MG63 (cell line): ENCODE measurements at regions not wholly inside any gene's neighbourhood (a gene's known extent, or its start where the extent isn't known, plus 50 kb on each side); places are given as distances from the start of the nearest gene placed in this dataset.

Source experiments
- DNase-seq: peaks from one replicate; pipeline ENCODE4 v3.0.0-alpha.2; 2020
- H3K27me3 ChIP-seq: fragments of 250-450 bp; sonication (Bioruptor Pico); 2 replicates; pipeline ENCODE4 v1.5.1; 2020; ENCODE audit warnings: mild to moderate bottlenecking, moderate library complexity
- H3K36me3 ChIP-seq: fragments of 250-450 bp; sonication (Bioruptor Pico); 2 replicates; pipeline ENCODE4 v1.5.1; 2020; ENCODE audit warnings: mild to moderate bottlenecking, moderate library complexity
- H3K4me3 ChIP-seq: fragments of 250-450 bp; sonication (Bioruptor Pico); 2 replicates; pipeline ENCODE4 v1.5.1; 2020; ENCODE audit warnings: mild to moderate bottlenecking, moderate library complexity
- H3K9me3 ChIP-seq: fragments of 250-450 bp; sonication (Bioruptor Pico); 2 replicates; pipeline ENCODE4 v1.5.1; 2020; ENCODE audit warnings: mild to moderate bottlenecking, moderate library complexity

- DNase-seq = no peak
- H3K27me3 ChIP-seq = no peaks in the 10 kb centered on the region
Observed at GRCh38 chr2:150567771-150568301, 80.4 kb upstream of the RND3 start.

GRCh38 chr2:150566289-150566688 is 78.8 kb upstream of the RND3 start:
- no peak overlapping the region for H3K4me3 ChIP-seq
- no peaks in the 10 kb centered on the region for H3K36me3 ChIP-seq

More at GRCh38 chr2:150567771-150568301, 80.4 kb upstream of the RND3 start:
- no peaks in the 10 kb centered on the region for H3K36me3 ChIP-seq
- no peaks in the 10 kb centered on the region for H3K9me3 ChIP-seq
- H3K4me3 ChIP-seq = no peak overlapping the region

DNA sequence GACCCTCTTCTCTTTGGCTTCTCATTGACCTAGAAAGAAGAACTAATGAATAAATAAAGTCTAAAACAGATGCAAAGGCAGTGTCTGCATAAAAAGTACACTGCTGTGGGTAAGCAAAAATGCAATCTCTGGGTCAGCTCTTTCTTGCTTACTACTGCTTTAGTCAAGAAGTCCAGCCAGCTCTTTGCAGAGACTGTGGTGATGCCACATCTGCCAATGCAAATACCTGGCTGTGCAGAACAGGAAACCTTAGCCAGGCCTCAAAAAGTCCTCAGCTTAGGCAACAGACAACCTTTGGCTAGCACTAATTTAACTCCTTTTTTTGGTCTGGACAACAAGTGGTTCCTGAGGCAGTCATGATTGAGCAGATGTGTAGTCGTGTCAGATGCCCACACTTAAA is 73.6 kb upstream of the RND3 start:
- DNase-seq = no peak
- no peaks in the 10 kb centered on the region for H3K36me3 ChIP-seq
- H3K4me3 ChIP-seq = no peak overlapping the region
- no peaks in the 10 kb centered on the region for H3K9me3 ChIP-seq
- H3K27me3 ChIP-seq = no peaks in the 10 kb centered on the region

More at GRCh38 chr2:150566289-150566688, 78.8 kb upstream of the RND3 start:
- Histone ChIP-seq H3K27me3 (no peaks in the 10 kb centered on the region), H3K9me3 (no peaks in the 10 kb centered on the region)
- DNase-seq = no peak

DNA sequence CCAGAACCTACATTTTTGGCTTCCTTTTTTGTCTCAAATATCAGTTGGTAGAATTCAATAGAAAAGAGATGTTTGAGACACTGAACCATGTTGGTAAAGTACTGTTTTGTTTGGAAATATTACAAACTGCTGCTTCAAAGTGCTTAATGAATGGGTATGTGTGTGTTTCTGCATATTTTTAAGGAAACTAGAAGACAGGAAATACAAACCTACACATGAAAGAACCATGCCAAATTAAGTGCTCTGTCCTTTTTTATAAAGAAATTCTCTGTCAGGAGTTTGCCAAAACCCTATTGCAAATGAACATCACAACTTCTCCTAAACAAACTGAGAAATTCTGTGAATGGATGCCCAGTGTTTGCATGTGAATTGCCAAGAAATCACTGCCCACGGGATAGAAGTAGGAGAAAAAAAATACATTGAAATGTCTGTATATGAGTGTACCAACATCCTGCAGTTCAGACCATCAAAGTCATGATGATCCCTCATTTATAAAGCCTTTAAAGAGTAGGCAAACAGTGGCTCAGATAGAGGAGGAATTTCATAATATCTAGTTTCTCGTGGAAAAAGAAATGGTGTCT is 69.6 kb upstream of the RND3 start:
- no peaks in the 10 kb centered on the region for H3K36me3 ChIP-seq
- no peaks in the 10 kb centered on the region; the same call in 1 of the 2 replicates for H3K9me3 ChIP-seq
- DNase-seq = peak; percentile 18
- no peak overlapping the region for H3K4me3 ChIP-seq
- H3K27me3 ChIP-seq = no peaks in the 10 kb centered on the region

DNA sequence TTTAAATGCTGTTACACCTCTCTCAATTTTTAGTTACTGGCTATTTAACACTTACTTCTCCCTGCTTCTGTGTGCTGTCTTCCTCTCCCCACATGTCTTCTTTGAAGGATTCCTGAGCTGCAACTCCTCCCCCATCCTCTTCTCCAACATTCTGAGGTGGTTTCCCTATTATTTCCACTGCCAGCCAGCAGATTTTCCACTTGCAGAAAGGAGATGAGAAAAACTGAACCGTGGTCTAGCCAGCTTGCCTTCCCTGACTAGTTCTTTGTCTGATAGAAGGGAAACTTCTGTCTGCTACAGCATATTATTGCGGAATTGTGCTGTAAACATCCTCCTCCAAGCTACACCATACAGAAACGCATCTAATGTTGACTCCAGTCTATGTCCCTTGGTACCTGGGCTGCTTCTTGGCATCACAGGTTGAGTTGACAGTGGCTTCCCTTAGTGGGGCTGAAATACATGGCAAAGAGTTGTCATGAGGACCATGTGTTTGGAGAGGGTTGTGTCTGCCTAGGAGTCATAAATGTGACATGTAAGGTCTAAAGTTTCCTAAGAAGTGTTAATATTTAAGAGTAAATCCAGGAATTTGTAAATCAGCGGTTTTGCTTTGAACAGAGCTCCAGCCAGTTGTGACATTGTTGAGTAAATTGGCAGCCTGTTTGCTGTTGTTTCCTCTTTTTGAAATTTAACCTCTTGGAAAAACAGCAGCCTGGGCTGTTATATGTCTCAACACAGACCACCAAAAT is 68.3 kb upstream of the RND3 start:
- no peak overlapping the region for H3K4me3 ChIP-seq
- no peaks in the 10 kb centered on the region for H3K36me3 ChIP-seq
- H3K27me3 ChIP-seq = no peaks in the 10 kb centered on the region
- H3K9me3 ChIP-seq = no peaks in the 10 kb centered on the region; the same call in 1 of the 2 replicates
- DNase-seq = no peak

DNA sequence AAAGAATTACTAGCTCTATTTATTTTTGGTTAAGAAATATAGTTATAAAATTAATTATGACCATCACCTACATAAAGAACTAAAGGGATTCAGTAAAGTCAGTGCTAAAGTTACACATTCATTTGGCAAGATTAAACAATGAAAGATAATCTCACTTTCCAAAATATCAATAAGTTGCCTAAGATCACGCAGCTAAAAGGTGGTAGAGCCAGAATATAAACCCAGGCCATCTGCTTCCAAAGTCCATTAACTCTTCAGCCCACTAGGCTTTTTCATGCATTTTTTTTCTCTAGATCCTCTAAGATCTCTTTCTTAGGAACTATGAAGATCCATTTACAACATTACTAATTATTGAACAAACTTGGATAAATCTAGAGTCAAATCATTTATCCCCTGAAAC is 66.6 kb upstream of the RND3 start:
- H3K27me3 ChIP-seq = no peaks in the 10 kb centered on the region
- H3K36me3 ChIP-seq = no peaks in the 10 kb centered on the region
- no peaks in the 10 kb centered on the region; the same call in 1 of the 2 replicates for H3K9me3 ChIP-seq
- no peak overlapping the region for H3K4me3 ChIP-seq
- no peak for DNase-seq

- Histone ChIP-seq H3K9me3 (no peaks in the 10 kb centered on the region; the same call in 1 of the 2 replicates), H3K27me3 (no peaks in the 10 kb centered on the region), H3K4me3 (no peak overlapping the region), H3K36me3 (no peaks in the 10 kb centered on the region)
- no peak for DNase-seq
Observed at GRCh38 chr2:150552041-150552820, 64.8 kb upstream of the RND3 start.

DNA sequence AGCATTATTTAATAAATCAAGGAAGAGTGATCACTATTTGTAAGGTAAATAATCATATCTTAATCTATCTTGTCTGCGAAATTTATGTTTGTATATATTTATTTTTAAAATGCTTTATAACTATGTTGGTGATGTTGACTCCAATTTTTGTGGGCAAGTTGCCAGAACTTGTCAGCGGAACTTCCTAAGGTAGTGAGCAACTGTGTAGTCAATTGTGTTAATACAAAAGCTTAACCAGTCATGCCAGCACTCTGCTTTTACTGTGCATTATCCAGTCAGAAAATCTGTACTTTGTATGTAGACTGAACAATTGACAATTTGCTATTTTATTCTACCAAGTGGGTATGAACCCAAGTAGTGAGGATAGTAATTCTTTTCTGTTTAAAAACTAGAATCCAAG is 61.9 kb upstream of the RND3 start:
- H3K36me3 ChIP-seq = no peaks in the 10 kb centered on the region
- DNase-seq = no peak
- no peaks in the 10 kb centered on the region for H3K27me3 ChIP-seq
- H3K4me3 ChIP-seq = no peak overlapping the region
- no peaks in the 10 kb centered on the region for H3K9me3 ChIP-seq

- H3K9me3 ChIP-seq = no peaks in the 10 kb centered on the region
- H3K27me3 ChIP-seq = no peaks in the 10 kb centered on the region
- no peaks in the 10 kb centered on the region for H3K36me3 ChIP-seq
- no peak overlapping the region for H3K4me3 ChIP-seq
- DNase-seq = no peak
Observed at GRCh38 chr2:150548527-150548926, 61.1 kb upstream of the RND3 start.

DNA sequence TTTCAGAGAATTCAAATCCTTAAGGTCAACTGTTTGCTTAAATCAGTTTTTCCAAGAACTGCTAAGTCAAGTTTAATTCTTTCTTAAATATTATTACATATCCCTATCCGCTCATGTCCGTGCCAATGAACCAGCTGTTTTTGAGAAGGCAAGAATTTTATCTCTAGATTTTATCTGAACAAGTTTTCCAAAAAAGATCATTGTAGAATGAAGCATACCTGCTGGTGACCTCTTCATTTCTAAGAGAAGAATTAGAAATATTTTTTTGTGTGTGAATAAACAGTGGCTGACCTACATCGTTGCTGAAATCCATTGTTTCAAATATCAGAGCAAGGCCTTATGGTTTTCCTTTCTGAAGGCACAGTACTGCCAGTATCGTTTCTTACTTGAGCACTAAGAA is 58.4 kb upstream of the RND3 start:
- Histone ChIP-seq H3K9me3 (no peaks in the 10 kb centered on the region), H3K36me3 (no peaks in the 10 kb centered on the region), H3K4me3 (no peak overlapping the region), H3K27me3 (no peaks in the 10 kb centered on the region)
- no peak for DNase-seq

GRCh38 chr2:150544731-150545130 is 57.3 kb upstream of the RND3 start:
- no peaks in the 10 kb centered on the region for H3K9me3 ChIP-seq
- no peak for DNase-seq
- no peak overlapping the region for H3K4me3 ChIP-seq
- H3K36me3 ChIP-seq = no peaks in the 10 kb centered on the region
- no peaks in the 10 kb centered on the region for H3K27me3 ChIP-seq

DNA sequence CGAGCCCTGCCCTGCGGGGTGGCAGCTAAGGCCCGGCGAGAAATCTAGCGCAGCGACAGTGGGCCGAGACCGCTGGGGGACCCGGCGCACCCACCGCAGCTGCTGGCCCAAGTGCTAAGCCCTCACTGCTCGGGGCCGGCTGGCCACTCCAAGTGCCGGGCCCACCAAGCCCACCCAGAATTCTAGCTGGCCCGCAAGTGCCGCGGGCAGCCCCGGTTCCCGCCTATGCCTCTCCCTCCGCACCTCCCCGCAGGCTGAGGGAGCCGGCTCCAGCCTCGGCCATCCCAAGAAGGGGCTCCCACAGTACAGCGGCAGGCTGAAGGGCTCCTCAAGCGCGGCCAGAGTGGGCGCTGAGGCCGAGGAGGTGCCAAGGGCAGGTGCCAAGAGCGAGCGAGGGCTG is 55.2 kb upstream of the RND3 start:
- H3K27me3 ChIP-seq = no peaks in the 10 kb centered on the region
- DNase-seq = no peak
- H3K4me3 ChIP-seq = no peak overlapping the region
- no peaks in the 10 kb centered on the region for H3K9me3 ChIP-seq
- no peaks in the 10 kb centered on the region for H3K36me3 ChIP-seq

DNA sequence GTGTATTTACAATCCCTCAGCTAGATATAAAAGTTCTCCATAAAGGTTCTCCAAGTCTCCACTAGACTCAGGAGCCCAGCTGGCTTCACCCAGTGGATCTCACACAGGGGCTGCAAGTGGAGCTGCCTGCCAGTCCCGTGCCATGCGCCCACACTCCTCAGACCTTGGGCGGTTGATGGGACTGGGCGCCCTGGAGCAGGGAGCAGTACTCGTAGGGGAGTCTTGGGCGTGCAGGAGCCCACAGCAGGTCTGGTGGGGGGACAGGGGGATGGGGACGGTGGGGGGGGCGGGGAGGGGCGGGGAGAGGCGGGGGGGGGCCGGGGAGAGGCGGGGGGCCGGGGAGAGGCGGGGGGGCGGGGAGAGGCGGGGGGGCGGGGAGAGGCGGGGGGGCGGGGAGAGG is 54.7 kb upstream of the RND3 start:
- H3K27me3 ChIP-seq = no peaks in the 10 kb centered on the region
- no peak overlapping the region for H3K4me3 ChIP-seq
- DNase-seq = no peak
- no peaks in the 10 kb centered on the region for H3K36me3 ChIP-seq
- no peaks in the 10 kb centered on the region for H3K9me3 ChIP-seq

- Histone ChIP-seq H3K9me3 (0 out of 2 replicates have a peak, but pooled peaks cover 2% of the 10 kb centered on the region), H3K27me3 (no peaks in the 10 kb centered on the region), H3K36me3 (no peaks in the 10 kb centered on the region), H3K4me3 (no peak overlapping the region)
- no peak for DNase-seq
Observed at GRCh38 chr2:150538651-150539201, 51.3 kb upstream of the RND3 start.
